ENCODE measurements at regions not wholly inside any gene's neighbourhood (a gene's known extent, or its start where the extent isn't known, plus 50 kb on each side); places are given as distances from the start of the nearest gene placed in this dataset.

DNA sequence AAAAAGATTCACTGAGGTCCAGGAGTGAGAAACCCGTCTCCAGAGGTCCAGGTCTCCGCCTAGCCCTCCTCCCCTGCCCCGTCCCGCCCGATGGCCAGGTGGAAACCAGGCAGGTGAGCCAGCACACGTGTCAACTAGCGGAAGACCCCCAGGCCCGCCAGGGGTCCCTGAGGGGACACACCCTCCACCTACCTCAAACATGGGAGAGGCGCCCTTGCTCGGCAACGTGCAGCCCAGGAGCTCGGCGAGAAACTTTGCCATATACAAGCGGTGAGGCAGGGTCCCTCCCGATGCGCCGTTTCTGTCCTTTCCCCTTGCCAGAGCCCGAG, 330.0 kb downstream of the HNRNPD start:
- H3K36me3 Mint-ChIP-seq = peaks cover 0 to 4% of the 10 kb centered on the region in 2 donors
- WGBS (ENCODE audit: insufficient coverage) = 1% methylated on average over 18 of the region's 18 CpGs
- H3K4me3 Mint-ChIP-seq = peak overlapping the region; percentile 67 to 79
- Histone ChIP-seq H4K20me1 (ENCODE audit: insufficient read depth, low read length) (no peaks in the 10 kb centered on the region), H3K27ac (ENCODE audit: low read depth in 1 of 2, low read length in 2 of 2) (no peak overlapping the region), H3K4me2 (replicated peaks; ENCODE audit: extremely low read depth, low read length, poor library complexity, severe bottlenecking) (peak overlapping the region; percentile 83), H3K4me3 (replicated peaks in 1 of 3; ENCODE audit: low read depth in 2 of 3, low read length in 3 of 3) (peak overlapping the region in 1 of 3 experiments; percentile 50), H3K27me3 (ENCODE audit: control insufficient read depth in 2 of 2, insufficient read depth in 2 of 2, low read length in 2 of 2) (peaks cover 33 to 39% of the 10 kb centered on the region in 2 donors), H3K4me1 (ENCODE audit: control insufficient read depth in 1 of 2, insufficient read depth in 2 of 2, low read length in 2 of 2) (peaks cover 9 to 24% of the 10 kb centered on the region in 2 donors), H3K79me2 (ENCODE audit: insufficient read depth, low read length) (no peaks in the 10 kb centered on the region), H3K9ac (ENCODE audit: insufficient read depth, low read length, poor library complexity, severe bottlenecking) (no peak overlapping the region), H2AFZ (ENCODE audit: insufficient read depth, low read depth, low read length, poor library complexity, severe bottlenecking) (no peak overlapping the region), H3K36me3 (replicated peaks in 1 of 2; ENCODE audit: control insufficient read depth in 1 of 2, insufficient read depth in 2 of 2, low read length in 2 of 2) (no peaks in the 10 kb centered on the region), H3K9me3 (replicated peaks in 1 of 2; ENCODE audit: control insufficient read depth in 1 of 2, insufficient read depth in 1 of 2, low read length in 2 of 2) (peaks cover 0 to 10% of the 10 kb centered on the region in 2 donors)
- TF ChIP-seq, protein P1, sequence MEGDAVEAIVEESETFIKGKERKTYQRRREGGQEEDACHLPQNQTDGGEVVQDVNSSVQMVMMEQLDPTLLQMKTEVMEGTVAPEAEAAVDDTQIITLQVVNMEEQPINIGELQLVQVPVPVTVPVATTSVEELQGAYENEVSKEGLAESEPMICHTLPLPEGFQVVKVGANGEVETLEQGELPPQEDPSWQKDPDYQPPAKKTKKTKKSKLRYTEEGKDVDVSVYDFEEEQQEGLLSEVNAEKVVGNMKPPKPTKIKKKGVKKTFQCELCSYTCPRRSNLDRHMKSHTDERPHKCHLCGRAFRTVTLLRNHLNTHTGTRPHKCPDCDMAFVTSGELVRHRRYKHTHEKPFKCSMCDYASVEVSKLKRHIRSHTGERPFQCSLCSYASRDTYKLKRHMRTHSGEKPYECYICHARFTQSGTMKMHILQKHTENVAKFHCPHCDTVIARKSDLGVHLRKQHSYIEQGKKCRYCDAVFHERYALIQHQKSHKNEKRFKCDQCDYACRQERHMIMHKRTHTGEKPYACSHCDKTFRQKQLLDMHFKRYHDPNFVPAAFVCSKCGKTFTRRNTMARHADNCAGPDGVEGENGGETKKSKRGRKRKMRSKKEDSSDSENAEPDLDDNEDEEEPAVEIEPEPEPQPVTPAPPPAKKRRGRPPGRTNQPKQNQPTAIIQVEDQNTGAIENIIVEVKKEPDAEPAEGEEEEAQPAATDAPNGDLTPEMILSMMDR (IDR thresholded peaks at IDR 0.05) = no peak
- H3K27me3 Mint-ChIP-seq (ENCODE audit: low read depth in 3 of 3) = peaks cover 28 to 43% (median 39%) of the 10 kb centered on the region in 3 donors
- intact Hi-C loops (cut with micrococcal nuclease) = no loop called here
- no peak for DNase-seq
- peaks cover 0 to 8% (median 0%) of the 10 kb centered on the region in 7 donors for H3K9me3 Mint-ChIP-seq
- peaks cover 27% of the 10 kb centered on the region for H3K4me1 Mint-ChIP-seq
- no peak overlapping the region for H3K27ac Mint-ChIP-seq

DNA sequence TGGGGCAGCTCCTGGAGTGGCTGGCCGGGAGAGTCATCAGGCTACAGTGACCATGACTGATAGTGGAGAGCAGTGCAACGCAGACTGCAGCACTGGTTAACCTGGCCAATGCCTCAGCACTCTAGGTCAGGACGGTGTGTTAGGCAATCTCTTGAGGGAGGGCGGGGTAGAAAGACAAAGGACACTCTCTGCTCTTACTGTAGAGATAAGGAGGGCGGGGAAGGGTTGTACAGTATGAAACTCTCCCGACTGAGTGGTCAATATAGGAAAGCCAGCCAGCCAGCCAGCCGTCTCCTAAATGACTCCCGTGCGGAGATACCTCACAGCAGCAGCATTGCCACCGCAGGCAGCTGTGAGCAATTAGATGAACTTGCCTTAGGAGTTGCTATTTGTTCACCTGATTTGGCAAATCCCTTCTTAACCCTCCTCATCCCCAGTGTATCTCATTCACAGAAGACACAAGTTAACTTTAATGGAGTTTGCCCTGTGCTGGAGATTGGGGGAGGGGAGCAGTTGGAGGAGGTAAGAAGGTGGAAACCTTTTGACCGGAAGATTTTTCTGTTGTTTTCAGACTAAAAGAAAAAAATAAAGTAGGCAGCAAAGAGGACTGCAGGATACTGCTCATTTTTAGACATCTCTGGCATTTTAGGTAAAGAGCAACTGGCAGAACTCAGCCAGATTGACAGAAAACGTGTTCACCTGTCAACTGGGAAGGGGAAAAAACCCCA, 330.5 kb downstream of the HNRNPD start:
- H3K9me3 Mint-ChIP-seq = peaks cover 0 to 8% (median 0%) of the 10 kb centered on the region in 7 donors
- H3K4me1 Mint-ChIP-seq = peaks cover 29% of the 10 kb centered on the region
- Histone ChIP-seq H3K79me2 (ENCODE audit: insufficient read depth, low read length) (no peaks in the 10 kb centered on the region), H3K9me3 (replicated peaks in 1 of 2; ENCODE audit: control insufficient read depth in 1 of 2, insufficient read depth in 1 of 2, low read length in 2 of 2) (peaks cover 0 to 10% of the 10 kb centered on the region in 2 donors), H2AFZ (ENCODE audit: insufficient read depth, low read depth, low read length, poor library complexity, severe bottlenecking) (no peak overlapping the region), H3K4me2 (replicated peaks; ENCODE audit: extremely low read depth, low read length, poor library complexity, severe bottlenecking) (peak overlapping the region; percentile 83), H3K9ac (ENCODE audit: insufficient read depth, low read length, poor library complexity, severe bottlenecking) (no peak overlapping the region), H3K27me3 (ENCODE audit: control insufficient read depth in 2 of 2, insufficient read depth in 2 of 2, low read length in 2 of 2) (peaks cover 33 to 39% of the 10 kb centered on the region in 2 donors), H3K4me1 (ENCODE audit: control insufficient read depth in 1 of 2, insufficient read depth in 2 of 2, low read length in 2 of 2) (peaks cover 9 to 24% of the 10 kb centered on the region in 2 donors), H3K27ac (ENCODE audit: low read depth in 1 of 2, low read length in 2 of 2) (no peak overlapping the region), H3K4me3 (replicated peaks in 1 of 3; ENCODE audit: low read depth in 2 of 3, low read length in 3 of 3) (peak overlapping the region in 1 of 3 experiments; percentile 50), H3K36me3 (replicated peaks in 1 of 2; ENCODE audit: control insufficient read depth in 1 of 2, insufficient read depth in 2 of 2, low read length in 2 of 2) (no peaks in the 10 kb centered on the region), H4K20me1 (ENCODE audit: insufficient read depth, low read length) (no peaks in the 10 kb centered on the region)
- TF ChIP-seq, protein P1 (IDR thresholded peaks at IDR 0.05) = no peak
- no peak for DNase-seq
- H3K27ac Mint-ChIP-seq = peak overlapping the region in 1 of 7 donors; percentile 64
- H3K4me3 Mint-ChIP-seq = peak overlapping the region; percentile 67 to 79
- WGBS (ENCODE audit: insufficient coverage) = 49% methylated on average over 9 of the region's 12 CpGs
- intact Hi-C loops (cut with micrococcal nuclease) = no loop called here
- peaks cover 28 to 43% (median 39%) of the 10 kb centered on the region in 3 donors for H3K27me3 Mint-ChIP-seq (ENCODE audit: low read depth in 3 of 3)
- H3K36me3 Mint-ChIP-seq = peaks cover 0 to 4% of the 10 kb centered on the region in 2 donors

Measured in CD14-positive monocyte (primary cell).